ENCODE measurements at regions not wholly inside any gene's neighbourhood (a gene's known extent, or its start where the extent isn't known, plus 50 kb on each side); places are given as distances from the start of the nearest gene placed in this dataset.

- TF ChIP-seq CTCF (conservative IDR thresholded peaks at IDR 0.05; ENCODE audit: low read depth), result no peak
- no peak for DNase-seq (ENCODE audit: low spot score)
- ChIA-PET POLR2A (ENCODE audit: low non-redundant PET) (no interaction called here), CTCF (interaction anchor here (0.6 to 0.7 kb wide), 3 partner anchors 16 to 930 kb away, joined by 4 to 5 read pairs (median 4); no protein-coding TSS in a partner anchor)
- H3K27ac ChIP-seq, result no peak overlapping the region
These were observed 61.9 kb upstream of the BMP6 start for GRCh38 chr6:7664003-7664402.

- ChIA-PET CTCF (no interaction called here), POLR2A (ENCODE audit: low non-redundant PET) (no interaction called here)
- no peak for TF ChIP-seq CTCF (conservative IDR thresholded peaks at IDR 0.05; ENCODE audit: low read depth)
- no peak for DNase-seq (ENCODE audit: low spot score)
- H3K27ac ChIP-seq, result no peak overlapping the region
These were observed 57.0 kb upstream of the BMP6 start for GRCh38 chr6:7668936-7669335.

GRCh38 chr6:7669742-7670141, 56.2 kb upstream of the BMP6 start:
- CTCF ChIA-PET, result no interaction called here
- TF ChIP-seq CTCF (conservative IDR thresholded peaks at IDR 0.05; ENCODE audit: low read depth), result no peak
- POLR2A ChIA-PET (ENCODE audit: low non-redundant PET), result no interaction called here
- DNase-seq (ENCODE audit: low spot score), result no peak
- no peak overlapping the region for H3K27ac ChIP-seq

GRCh38 chr6:7671076-7671475, 54.8 kb upstream of the BMP6 start:
- DNase-seq (ENCODE audit: low spot score), result peak; percentile 28
- no peak for TF ChIP-seq CTCF (conservative IDR thresholded peaks at IDR 0.05; ENCODE audit: low read depth)
- CTCF ChIA-PET, result no interaction called here
- POLR2A ChIA-PET (ENCODE audit: low non-redundant PET), result no interaction called here
- peak overlapping the region; percentile 52 for H3K27ac ChIP-seq

- no peak overlapping the region for H3K27ac ChIP-seq
- ChIA-PET CTCF (interaction anchor here (1.1 kb wide), 1 partner anchor 52 kb away, joined by 3 read pairs; no protein-coding TSS in a partner anchor), POLR2A (ENCODE audit: low non-redundant PET) (no interaction called here)
- no peak for DNase-seq (ENCODE audit: low spot score)
- TF ChIP-seq CTCF (conservative IDR thresholded peaks at IDR 0.05; ENCODE audit: low read depth), result no peak
These were observed 54.3 kb upstream of the BMP6 start for GRCh38 chr6:7671581-7671980.

GRCh38 chr6:7672066-7673062, 53.5 kb upstream of the BMP6 start:
- TF ChIP-seq CTCF (conservative IDR thresholded peaks at IDR 0.05; ENCODE audit: low read depth), result no peak
- ChIA-PET CTCF (interaction anchor here (1.1 kb wide), 1 partner anchor 51 kb away, joined by 3 read pairs; no protein-coding TSS in a partner anchor), POLR2A (ENCODE audit: low non-redundant PET) (no interaction called here)
- DNase-seq (ENCODE audit: low spot score), result no peak
- peak overlapping the region; percentile 70 for H3K27ac ChIP-seq

All from RWPE1 (cell line).